AG10803 (cell line): ENCODE measurements at regions not wholly inside any gene's neighbourhood (a gene's known extent, or its start where the extent isn't known, plus 50 kb on each side); places are given as distances from the start of the nearest gene placed in this dataset.

Experiments
- DNase-seq: peaks from one replicate; pipeline ENCODE4 v3.0.0; 2010; ENCODE audit warnings: low read depth
- H3K4me3 ChIP-seq: 2 replicates; pipeline ENCODE4 v1.5.1; 2011; ENCODE audit warnings: mild to moderate bottlenecking, low read length, control low read depth
- CTCF ChIP-seq: conservative IDR thresholded peaks from 2 replicates; pipeline ENCODE4 v1.5.1; 2011; ENCODE audit warnings: mild to moderate bottlenecking, low read length, control low read depth, inconsistent platforms

GRCh38 chr16:85350973-85351372 is 238.7 kb upstream of the CIBAR2 start:
- no peak overlapping the region for H3K4me3 ChIP-seq
- TF ChIP-seq CTCF, result no peak
- DNase-seq, result peak; percentile 97

GRCh38 chr16:85353013-85353412 is 240.7 kb upstream of the CIBAR2 start:
- no peak for TF ChIP-seq CTCF
- H3K4me3 ChIP-seq, result no peak overlapping the region
- DNase-seq, result no peak

GRCh38 chr16:85353839-85354685 is 241.8 kb upstream of the CIBAR2 start:
- no peak for TF ChIP-seq CTCF
- H3K4me3 ChIP-seq, result no peak overlapping the region
- DNase-seq, result no peak

GRCh38 chr16:85354686-85355514 is 242.6 kb upstream of the CIBAR2 start:
- peak; percentile 96 for DNase-seq
- H3K4me3 ChIP-seq, result no peak overlapping the region
- TF ChIP-seq CTCF, result no peak

- H3K4me3 ChIP-seq, result no peak overlapping the region
- DNase-seq, result no peak
- TF ChIP-seq CTCF, result no peak
Measured at GRCh38 chr16:85355515-85355837, 243.2 kb upstream of the CIBAR2 start.

GRCh38 chr16:85356157-85356556 is 243.9 kb upstream of the CIBAR2 start:
- no peak for TF ChIP-seq CTCF
- no peak for DNase-seq
- no peak overlapping the region for H3K4me3 ChIP-seq

GRCh38 chr16:85357323-85357722 is 245.1 kb upstream of the CIBAR2 start:
- TF ChIP-seq CTCF, result no peak
- no peak overlapping the region for H3K4me3 ChIP-seq
- no peak for DNase-seq
